ENCODE measurements at regions not wholly inside any gene's neighbourhood (a gene's known extent, or its start where the extent isn't known, plus 50 kb on each side); places are given as distances from the start of the nearest gene placed in this dataset.

- no peak for DNase-seq
Observed at GRCh38 chr21:23488245-23488644, 2119.0 kb downstream of the MRPL39 start.

GRCh38 chr21:23480591-23481270, 2126.6 kb downstream of the MRPL39 start:
- no peak for DNase-seq

GRCh38 chr21:23478381-23478780, 2128.9 kb downstream of the MRPL39 start:
- DNase-seq = no peak

DNA sequence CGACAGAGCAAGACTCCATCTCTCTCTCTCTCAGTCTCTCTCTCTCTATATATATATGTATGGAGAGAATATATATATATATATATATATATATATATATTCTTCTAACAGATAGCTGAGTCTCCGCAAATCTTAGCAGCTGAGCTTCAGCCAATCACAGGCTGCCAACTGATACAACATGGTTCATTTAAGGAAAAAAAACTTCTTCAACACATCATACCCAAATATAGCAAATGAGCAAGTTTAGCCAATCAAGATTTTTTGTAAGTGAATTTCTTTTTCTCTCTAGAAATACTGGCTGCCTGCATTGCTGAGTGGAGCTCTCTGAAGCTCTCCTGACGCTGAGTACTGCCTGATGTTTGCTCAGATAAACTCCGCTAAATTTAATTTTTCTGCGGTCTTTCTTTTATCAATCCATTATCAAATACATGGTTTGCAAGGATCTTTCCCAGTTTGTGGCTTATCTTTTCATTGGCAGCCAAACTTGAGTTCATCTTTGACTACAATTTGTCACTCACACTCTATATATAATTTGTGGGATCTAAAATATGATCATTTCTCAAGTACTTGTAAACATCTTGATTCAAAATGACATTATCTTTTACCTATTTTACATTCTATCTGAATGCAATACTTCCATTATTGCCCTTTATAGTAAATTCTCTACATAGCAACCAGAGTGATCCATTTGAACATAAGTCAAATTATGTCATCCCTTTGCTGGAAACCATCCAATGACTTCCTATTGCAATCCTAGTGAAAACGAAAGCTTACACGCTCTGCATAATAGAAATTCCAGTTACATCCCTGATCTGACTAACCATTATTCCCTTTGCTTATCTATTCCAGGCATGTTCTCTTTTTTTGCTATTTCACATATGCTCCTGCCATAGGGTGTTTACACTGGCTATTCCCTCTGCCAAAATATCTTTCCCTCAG, 2131.7 kb downstream of the MRPL39 start:
- no peak for DNase-seq

GRCh38 chr21:23471877-23472276, 2135.4 kb downstream of the MRPL39 start:
- DNase-seq = no peak

- DNase-seq = no peak
Observed at GRCh38 chr21:23463365-23463764, 2143.9 kb downstream of the MRPL39 start.

DNA sequence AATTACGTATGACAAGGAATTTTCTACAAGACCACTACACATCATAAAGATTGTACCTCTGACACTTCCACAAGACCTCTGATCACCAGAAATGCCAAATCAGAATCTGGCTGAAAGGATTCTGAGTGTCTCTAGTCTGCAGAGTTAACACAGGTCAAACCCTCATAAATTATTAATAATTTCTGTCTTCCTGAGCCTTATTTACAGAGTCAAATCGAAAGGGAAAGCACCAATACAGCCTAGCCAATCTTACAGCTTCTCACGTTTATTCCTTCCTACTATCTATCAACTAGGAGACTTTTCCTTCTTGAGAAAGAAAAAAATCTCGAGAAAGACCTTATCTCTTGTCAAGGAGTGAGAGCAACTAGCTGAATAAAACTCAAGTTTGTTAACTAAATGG, 2151.6 kb downstream of the MRPL39 start:
- DNase-seq = no peak

DNA sequence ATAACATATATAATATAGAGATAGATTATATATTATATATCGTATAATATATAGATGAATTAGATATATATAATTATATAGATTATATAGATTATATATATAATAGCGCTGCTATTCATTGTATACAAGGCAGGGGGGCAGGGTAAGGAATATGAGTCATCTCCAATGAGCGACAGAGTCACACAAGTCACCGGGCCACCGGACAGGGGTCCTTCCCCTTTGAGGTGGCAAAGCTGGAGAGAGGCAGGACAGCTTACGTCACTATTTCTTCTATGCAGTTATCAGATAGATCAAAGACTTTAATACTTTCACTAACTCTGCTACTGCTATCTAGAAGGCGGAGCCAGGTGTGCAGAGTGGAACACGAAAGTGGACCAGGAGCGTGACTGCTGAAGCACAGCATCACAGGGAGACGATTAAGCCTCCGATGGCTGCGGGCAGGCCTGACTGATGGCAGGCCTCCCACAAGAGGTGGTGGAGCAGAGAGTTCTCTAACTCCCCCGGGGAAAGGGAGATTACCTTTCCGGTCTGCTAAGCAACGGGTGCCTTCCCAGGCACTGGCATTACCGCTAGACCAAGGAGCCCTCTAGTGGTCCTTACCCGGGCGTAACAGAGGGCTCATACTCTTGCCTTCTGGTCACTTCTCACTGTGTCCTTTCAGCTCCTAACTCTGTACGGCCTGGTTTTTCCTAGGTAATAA, 2154.7 kb downstream of the MRPL39 start:
- DNase-seq = no peak

GRCh38 chr21:23445307-23445706, 2162.0 kb downstream of the MRPL39 start:
- no peak for DNase-seq

DNA sequence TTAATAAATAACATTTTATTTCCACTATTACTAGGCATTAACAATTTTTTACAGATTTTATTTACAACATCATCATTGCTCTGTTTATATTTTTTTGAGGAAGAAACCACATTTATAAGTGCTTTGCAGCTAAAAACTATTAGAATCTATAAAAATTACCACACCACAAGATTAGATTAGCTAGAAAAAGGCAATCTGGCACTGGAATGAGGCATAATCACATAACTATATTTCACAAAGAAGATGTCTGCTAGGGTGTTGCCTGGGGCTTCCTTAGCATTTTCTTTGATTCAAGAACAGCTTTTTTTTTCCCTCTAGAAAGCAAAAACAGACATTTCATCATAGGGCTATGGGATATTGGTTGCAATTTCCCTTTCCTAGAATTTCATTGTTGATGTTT, 2169.2 kb downstream of the MRPL39 start:
- DNase-seq = no peak

DNA sequence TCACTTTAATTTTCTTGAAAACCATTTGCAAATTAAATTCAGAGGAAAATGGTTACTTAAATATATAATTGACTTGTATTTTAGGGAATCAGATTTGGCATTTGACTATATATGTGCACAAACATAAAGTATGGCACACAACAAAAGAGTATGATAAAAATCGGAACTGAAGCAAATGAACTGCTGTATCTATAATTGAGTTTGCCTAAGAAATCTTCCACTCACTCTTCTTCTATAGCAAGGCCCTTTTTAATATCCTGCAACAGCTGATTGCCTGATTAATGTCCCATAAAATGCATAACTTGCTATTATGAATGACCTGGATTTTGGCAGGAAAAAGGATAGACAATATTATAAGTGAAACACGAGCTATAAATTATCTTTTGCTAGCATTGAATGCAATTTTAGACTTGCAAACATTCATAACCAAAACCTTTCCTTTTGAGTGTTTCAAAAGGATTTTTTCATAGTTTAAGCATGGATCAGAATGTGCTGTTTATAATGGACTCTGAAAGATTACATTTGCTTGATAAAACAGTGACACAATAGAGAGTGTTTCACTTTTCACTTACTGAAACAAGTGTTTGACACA, 2204.3 kb downstream of the MRPL39 start:
- DNase-seq = no peak

DNA sequence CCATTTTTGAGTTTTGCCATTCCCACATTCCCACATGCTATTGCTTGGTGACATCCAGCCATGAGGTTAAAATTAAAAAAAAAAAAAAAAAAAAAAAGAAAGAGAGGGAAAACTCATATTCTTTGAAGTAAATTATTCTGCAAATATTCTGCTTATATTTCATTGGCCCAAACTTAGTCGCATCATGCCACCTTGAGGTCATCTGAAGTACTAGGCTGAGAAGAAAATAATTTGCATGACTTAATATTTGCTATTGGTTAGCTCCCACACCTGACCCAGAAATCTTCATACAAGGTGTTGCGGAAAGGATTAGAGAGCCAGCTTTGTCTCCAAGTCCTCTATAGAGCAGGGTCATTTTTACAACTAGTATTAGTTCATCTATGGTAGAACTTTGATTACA, 2206.0 kb downstream of the MRPL39 start:
- no peak for DNase-seq

- DNase-seq = no peak
Observed at GRCh38 chr21:23398726-23399125, 2208.6 kb downstream of the MRPL39 start.

DNA sequence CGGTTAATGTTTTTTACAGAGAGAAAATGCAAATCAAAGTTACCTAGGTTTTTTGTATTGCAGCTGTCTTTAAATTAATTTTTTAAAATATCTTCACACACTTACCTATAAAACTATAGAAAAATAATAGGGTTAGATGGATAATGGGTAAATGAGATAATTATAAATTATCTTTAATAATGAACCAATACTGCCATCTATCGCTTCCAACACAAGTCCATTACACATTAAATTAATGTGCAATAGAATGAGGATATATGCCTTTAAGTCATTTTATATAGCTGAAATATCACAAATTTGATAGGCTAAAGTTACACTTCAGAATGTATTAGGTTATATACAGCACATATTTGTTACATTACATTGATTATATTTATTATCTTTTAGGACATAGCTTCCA, 2212.8 kb downstream of the MRPL39 start:
- DNase-seq = no peak

DNA sequence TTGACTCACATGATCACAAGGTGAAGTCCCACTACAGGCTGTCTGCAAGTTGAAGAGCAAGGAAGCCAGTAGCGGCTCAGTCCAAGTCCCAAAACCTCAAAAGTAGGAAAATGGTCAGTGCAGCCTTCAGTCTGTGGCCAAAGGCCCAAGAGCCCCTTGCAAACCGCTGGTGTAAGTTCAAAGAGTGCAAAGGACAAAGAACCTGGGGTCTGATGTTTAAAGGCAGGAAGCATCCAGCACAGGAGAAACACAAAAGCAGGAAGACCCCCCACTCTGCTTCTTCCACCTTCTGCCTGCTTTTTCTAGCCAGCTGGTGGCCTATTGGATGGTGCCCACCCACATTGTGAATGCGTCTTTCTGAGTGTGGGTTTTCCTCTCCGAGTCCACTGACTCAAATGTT, 2222.6 kb downstream of the MRPL39 start:
- no peak for DNase-seq

GRCh38 chr21:23374155-23374554, 2233.1 kb downstream of the MRPL39 start:
- no peak for DNase-seq

DNA sequence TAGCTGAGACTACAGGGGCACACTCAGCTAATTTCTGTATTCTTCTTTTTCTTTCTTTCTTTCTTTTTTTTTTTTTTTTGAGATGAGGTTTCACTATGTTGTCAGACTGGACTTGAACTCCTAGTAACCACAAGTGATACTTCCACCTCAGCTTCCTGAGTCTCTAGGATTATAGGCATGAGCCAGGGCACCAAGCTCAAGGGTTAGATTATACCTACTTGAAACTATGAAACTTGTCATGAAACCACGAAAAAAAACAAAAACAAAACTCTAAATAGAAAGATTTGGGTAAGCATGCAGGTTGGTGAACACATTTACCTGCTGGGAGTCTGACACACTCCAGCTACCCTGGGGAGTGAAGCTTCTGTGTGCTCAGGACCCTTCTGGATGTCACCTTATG, 2250.4 kb downstream of the MRPL39 start:
- no peak for DNase-seq

GRCh38 chr21:23316190-23316589, 2291.1 kb downstream of the MRPL39 start:
- no peak for DNase-seq

DNA sequence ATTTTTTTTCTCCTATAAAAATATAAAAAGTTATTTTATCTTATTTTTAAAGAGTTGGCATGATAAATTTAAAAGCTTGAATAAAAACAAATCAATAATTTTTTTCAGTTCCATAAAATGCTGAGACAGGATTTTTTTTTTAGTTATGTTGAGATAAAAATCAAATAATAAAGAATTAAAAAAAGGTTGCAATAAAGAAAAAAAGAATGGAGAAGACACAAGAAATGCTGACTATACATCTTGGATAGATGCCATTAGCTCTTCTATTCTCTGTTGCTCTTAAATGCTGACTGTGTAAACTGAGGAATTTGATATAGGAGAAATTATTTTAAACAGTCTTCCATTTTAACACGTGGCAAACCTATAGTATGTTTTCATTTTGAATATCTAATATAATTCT, 2298.5 kb downstream of the MRPL39 start:
- DNase-seq = no peak

- no peak for DNase-seq
Observed at GRCh38 chr21:23307065-23307464, 2300.2 kb downstream of the MRPL39 start.

- no peak for DNase-seq
Observed at GRCh38 chr21:23292292-23292691, 2294.1 kb downstream of the NCAM2 start.

DNA sequence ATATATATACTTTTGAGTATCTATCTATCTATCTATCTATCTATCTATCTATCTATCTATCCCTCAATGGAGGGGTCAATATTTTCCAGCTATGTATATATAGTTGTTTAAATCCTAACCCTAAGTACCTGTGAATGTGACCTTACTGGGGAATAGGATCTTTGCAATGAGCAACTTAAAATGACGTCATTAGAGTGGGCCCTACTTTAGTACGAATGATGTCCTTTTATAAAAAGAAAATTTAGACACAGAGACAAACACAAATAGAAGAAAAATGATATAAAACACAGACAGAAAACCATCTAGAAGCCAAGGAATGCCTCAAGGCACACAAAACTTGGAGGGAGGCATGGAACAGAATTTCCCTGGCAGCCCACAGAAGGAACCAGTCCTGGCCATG, 2283.7 kb downstream of the NCAM2 start:
- DNase-seq = no peak

- DNase-seq = no peak
Observed at GRCh38 chr21:23249760-23250159, 2251.6 kb downstream of the NCAM2 start.

Measured in SIG-M5 (cell line).